Peyer's patch (tissue), 4 donors: ENCODE measurements at regions not wholly inside any gene's neighbourhood (a gene's known extent, or its start where the extent isn't known, plus 50 kb on each side); places are given as distances from the start of the nearest gene placed in this dataset.

Source experiments
- CTCF ChIP-seq, 6 experiments: fragments of 450-650 bp in 4 of 6; fragments of 200-600 bp in 2 of 6; sonication (generic) in 1 of 6; IDR thresholded peaks; one replicate each; pipeline ENCODE4 v1.5.1; 2017 to 2019; ENCODE audit warnings: antibody characterized with exemption in 6 of 6, mild to moderate bottlenecking in 3 of 6, moderate library complexity in 1 of 6
- POLR2A ChIP-seq, 2 donors: fragments of 450-650 bp; IDR thresholded peaks; one replicate each; pipeline ENCODE4 v1.5.1; 2017; ENCODE audit warnings: antibody characterized with exemption in 2 of 2, mild to moderate bottlenecking in 2 of 2, moderate library complexity in 2 of 2

GRCh38 chr5:105218018-105218417 is 1655.4 kb upstream of the NUDT12 start:
- TF ChIP-seq CTCF (IDR thresholded peaks at IDR 0.05): no peak
- TF ChIP-seq POLR2A (IDR thresholded peaks at IDR 0.05): no peak
